ENCODE measurements at regions not wholly inside any gene's neighbourhood (a gene's known extent, or its start where the extent isn't known, plus 50 kb on each side); places are given as distances from the start of the nearest gene placed in this dataset.

GRCh38 chr3:120854908-120855526 lies 53.0 kb upstream of the STXBP5L start:
- no peak for TF ChIP-seq MEF2B (IDR thresholded peaks at IDR 0.05; ENCODE audit: partially characterized antibody, poor library complexity, severe bottlenecking)
- TF ChIP-seq ZNF274 (IDR thresholded peaks at IDR 0.05; ENCODE audit: insufficient read depth, insufficient read length), result no peak
- TF ChIP-seq POLR2A (IDR thresholded peaks at IDR 0.05; ENCODE audit: low read depth, low read length), result no peak
- no peak for TF ChIP-seq CBFB (IDR thresholded peaks at IDR 0.05; ENCODE audit: low read depth)
- TF ChIP-seq IRF3 (IDR thresholded peaks at IDR 0.05), result no peak
- TF ChIP-seq CTCF (IDR thresholded peaks at IDR 0.05 in 2 of 3, conservative IDR thresholded peaks at IDR 0.05 in 1 of 3; ENCODE audit: control insufficient read depth in 2 of 3, extremely low read depth in 1 of 3, insufficient read depth in 1 of 3, low read depth in 3 of 3, low read length in 3 of 3), result no peak
- TF ChIP-seq HDAC2 (IDR thresholded peaks at IDR 0.05), result no peak
- TF ChIP-seq SP1 (IDR thresholded peaks at IDR 0.05; ENCODE audit: low read depth, low read length), result no peak

Measured in GM12878 (cell line).